Urothelium cell line (cell line): ENCODE measurements at regions not wholly inside any gene's neighbourhood (a gene's known extent, or its start where the extent isn't known, plus 50 kb on each side); places are given as distances from the start of the nearest gene placed in this dataset.

ENCODE experiments used
- DNase-seq: peaks from one replicate; pipeline ENCODE4 v3.0.0; 2011; ENCODE audit warnings: low spot score, mixed read lengths
- FAIRE-seq: peaks from 2 replicates; lab custom pipeline; 2011; peaks lifted over from hg19 to GRCh38; lab: Jason Lieb, UNC

DNA sequence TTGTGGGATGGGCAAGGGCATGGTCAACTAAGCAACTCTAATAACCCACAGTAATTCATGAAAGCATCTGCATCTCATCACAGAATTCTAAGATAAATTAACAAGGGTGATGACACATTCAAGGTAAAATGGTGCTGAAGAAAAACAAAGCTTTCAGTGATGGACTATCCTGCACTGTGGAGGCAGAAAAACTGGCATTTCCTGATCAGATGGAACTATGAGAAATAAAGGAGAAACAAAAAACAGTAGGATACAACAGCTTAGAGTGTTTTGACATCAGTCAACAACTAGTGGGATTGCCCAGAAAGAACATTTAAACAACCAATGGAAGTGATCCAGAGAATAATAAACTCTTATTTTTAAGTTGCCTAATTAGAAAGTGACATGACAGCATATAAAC is 327.0 kb downstream of the KLF5 start:
- no peak for FAIRE-seq
- no peak for DNase-seq

DNA sequence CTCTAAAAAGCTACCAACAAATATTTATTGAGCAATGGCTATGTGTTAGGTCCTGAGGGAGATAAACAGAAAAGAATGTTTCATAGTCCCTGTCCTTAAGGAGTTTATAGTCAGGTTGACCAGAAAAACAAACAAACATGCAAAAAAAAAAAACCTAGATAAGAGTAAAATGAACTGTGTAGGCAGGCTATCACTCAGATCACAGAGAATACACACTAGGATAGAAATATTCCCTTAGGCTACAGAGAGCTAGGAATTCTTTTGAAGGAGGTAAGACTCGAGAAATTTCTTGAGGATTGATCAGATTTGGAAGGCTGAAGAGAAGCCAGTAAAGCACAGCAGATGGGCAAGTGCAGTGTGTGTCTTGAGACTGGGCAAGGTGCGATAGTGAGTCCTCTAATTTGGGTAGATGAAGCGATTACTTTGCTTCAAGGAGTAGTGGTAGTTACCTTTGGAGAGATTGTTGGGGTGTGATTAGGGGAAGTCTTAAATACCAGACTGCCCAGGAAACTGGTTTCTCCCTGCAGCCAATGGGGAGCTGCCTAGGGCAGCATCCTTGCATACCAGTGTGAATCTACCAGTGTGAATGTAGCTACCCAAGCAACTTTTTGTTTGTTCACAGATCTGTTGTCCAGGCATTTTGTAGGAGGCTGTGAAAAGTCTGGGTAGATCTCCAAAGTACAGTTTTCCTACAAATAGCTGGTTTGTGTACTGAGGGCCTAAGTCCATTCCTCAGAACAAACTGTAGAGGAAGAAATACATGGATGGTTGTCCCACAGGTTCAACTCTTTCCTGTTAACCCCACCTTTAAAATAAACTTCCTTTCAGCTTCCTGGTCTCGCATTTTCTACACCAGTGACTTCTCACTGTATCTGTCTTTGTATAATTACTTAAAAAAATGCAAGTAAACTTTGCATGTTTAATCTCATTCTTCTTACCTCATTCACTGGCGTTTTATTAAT is 314.1 kb downstream of the KLF5 start:
- FAIRE-seq: no peak
- no peak for DNase-seq

DNA sequence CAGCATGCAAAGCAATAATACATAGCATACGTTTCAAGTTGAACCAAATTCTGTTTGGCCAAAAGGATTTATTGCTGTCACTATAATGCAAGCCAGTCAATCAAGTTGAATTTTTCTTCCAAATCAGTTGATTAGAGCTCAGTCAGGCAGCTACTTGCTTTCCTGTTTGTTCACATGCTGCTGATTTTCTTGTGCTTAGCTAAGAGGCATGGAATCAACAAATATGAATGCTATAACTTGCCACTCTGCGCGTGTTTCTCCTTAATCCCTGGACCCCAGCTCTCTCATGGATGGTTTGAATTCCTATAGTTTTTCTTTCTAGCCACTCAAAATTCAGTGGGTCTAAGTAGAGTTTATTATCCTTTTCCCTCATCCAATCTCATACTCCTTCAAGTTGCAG is 311.3 kb downstream of the KLF5 start:
- DNase-seq (no peak), FAIRE-seq (no peak)

DNA sequence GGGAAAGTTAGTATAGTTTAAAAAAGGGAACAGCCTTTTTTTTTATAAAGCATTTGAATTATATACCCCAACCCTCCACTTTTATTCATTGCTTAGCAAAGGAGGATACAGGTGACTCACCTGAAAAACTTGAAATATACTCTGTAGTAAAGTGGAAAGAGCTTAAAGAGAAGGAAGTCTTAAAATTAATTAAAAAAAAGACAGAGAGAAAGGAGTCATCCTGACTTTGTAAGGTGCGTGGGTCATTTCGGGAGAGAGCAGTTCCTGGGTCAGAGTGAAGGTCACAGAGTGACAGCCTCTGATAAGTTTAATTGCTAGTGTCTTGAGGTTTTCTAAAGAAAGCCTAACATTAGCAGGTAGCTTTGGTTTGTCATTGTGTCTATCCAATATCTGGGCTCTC is 310.3 kb downstream of the KLF5 start:
- FAIRE-seq: no peak
- DNase-seq: no peak

DNA sequence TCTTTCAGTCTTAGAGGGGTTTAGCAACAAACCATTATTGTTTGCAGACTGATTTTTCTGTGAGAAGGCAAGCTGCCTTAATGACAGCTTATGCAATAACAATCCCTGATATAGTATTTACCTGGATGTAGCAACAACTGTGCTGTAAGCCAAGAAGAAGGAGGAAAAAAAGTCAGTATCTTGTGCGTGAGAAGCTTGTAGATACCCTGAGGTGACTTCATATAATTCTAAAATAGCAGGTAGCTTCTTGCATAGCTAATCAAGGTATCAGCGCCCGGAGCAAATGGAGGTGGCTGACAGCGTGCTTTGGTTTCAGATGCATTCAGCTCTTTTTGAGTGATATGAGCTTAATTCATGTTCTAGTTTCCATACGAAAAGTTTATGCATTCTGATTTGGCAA is 309.8 kb downstream of the KLF5 start:
- FAIRE-seq: no peak

DNA sequence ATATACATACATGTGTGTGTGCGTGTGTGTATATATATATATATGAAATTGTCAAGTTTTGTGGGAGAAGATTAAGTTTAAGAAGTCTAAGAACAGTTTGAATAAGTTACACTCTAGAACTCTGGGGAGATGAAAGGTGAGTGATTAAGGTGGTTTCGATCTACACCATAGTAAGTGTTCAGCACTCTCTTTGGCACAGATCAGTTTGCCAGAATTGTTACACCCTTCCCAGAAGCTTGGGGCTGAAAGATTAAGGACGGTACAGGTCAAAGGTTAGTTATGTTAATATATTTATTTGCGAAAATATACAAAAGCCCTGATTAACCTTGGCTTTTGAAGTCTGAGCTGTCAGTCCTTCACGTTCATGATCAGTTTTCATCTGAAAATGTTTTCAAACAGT is 309.1 kb downstream of the KLF5 start:
- no peak for DNase-seq
- no peak for FAIRE-seq

More for the DNA sequence above, 309.8 kb downstream of the KLF5 start:
- DNase-seq: no peak

DNA sequence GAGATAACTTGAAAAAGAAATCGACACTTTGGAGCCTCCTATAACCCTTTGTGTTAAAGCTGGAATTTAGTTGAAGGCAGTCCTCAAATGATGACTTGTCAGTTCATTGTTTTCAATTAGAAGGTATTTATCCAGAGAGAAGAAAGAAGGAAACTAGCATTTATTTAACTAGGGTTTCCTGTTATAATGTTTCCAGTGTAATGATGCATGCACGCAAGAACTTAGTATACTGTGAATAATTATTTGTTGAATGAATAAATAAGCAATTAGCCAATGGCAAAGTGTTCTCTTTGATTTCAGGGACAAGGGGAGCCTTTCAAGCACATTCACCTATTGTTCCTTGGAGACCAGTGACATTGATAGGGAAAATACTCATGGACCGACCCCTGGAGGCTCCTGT is 307.4 kb downstream of the KLF5 start:
- no peak for FAIRE-seq
- DNase-seq: no peak

DNA sequence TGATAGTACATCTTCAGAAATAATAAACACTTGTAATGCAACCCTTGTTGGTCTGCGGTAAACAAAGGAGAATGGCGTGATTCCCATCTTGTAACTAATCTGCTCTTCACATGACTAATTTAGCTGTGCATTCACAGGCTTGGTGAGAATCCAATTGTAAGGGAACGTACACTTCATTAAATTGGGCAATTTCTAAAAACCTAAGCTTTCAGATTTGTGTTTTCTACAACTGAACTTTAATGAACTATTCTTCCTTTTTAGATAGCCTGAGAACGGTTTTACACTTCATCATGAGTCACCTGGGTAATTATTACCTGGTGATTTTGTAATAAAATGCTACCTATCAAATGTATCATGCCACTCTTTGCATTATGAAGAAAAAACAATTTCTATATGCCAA is 306.9 kb downstream of the KLF5 start:
- FAIRE-seq: no peak
- no peak for DNase-seq

DNA sequence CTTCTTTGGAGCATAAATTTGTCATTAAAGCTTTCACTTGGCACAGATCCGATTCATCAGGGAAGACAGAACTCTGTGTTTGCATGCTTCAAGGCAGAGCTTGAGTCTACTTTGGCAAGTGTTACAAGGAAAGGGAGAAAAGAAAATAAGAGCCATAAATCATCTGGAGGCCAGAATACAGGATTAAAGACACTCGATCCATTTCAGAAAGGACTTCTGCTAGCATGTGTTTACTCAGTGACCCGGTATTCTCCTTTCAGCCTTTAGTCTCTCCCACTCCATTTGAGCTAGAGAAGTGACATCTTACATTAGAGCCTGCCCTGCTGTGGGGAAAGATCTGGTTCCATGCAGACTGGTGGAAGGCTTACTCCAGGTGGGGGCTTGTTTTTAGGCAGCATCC is 306.4 kb downstream of the KLF5 start:
- DNase-seq: no peak

DNA sequence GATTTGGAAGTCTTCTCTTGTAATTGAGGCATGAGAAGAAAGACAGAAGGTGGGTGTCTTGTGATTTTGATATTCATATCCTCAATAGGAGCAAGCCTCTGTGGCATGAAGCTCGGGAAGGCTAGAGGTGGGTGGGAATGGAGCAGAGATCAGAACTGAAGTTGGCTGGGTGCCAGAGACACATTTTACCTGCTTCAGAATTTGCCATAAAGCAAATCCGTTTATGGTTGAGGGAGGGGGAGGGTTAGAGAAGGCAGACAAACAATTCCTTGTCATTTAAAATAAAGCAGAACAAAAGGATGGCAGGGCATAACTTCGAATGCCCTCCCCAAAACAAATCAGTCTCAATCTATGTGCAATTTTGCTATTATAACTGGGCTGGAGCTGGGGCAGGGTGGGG is 305.9 kb downstream of the KLF5 start:
- FAIRE-seq (no peak), DNase-seq (no peak)

More for the DNA sequence above, 306.4 kb downstream of the KLF5 start:
- no peak for FAIRE-seq

DNA sequence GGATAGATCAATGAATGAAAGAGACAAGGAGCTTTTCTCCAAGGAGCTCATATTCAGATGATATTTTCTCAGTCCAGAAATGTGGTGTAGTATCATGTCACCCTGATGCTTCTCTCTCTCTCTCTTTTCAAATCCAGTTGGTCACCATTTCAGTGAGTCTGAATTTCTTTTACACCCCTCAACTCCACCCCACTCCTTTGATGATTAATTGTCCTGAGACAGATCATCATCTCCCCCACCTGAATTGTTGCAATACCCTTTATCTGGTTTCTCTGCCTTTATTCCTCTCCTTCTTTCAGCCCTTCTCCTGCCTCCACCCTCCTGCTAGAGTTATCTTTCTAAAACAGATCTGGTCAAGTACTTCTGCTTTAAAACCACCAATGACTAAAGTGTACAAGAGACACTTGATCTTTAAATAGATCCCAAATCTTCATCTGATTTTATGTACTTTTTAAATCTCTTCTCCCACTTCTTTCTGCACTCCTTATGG is 299.8 kb downstream of the KLF5 start:
- DNase-seq (no peak), FAIRE-seq (no peak)

DNA sequence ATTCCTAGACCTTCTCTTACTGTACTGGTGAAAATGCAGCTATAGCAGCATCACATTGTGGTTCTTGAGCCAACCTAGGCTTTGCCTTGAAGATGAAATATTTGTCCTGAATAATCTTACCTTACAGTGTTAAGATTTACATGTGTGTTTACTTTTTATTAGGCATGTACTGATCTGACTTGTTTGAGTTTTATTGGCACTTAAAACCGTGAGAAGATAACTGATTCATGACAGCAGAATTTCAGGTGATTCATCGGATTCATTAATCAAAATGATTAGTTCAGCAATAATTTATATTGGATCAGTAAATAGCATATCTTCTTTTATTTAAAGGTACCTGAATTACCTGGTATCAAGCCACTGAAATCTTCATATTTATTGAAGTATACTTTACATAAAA is 296.3 kb downstream of the KLF5 start:
- FAIRE-seq: no peak
- no peak for DNase-seq

DNA sequence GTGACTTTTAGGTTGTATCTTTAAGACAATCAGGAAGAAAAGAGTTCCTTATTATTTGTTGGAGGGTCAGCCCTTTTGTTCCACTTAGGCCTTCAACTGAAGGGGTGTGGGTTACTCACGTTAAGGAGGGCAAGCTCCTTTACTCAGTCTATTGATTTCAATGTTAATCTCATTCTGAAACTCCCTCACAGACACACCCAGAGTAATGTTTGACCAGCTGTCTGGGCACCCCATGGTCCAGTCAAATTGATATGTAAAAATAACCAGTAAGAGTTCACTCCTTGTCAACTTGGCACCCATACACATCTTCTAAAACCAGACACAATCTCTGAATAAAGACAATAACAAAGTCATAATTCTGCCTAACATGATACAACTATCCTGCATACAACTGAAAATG is 292.9 kb downstream of the KLF5 start:
- DNase-seq (no peak), FAIRE-seq (no peak)

DNA sequence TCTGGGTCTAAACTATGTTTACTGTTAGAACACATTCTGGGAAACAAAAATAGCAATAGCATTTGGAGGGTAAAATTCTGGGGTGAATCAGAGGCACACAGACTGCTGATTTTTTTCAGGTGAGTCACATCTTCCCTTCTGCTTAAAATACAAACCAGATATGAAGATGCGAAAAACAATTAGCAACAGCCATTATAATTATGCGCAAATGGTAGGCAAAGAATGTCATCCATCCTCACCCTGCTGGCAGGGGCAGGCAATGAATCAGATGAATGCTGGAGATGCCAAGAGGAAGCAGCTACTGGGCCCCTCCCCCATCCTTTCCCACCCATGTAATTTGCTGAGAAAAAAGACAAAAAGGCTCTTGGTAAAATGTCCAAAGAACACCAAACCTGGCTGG is 282.9 kb downstream of the KLF5 start:
- no peak for FAIRE-seq
- DNase-seq: peak; percentile 37

DNA sequence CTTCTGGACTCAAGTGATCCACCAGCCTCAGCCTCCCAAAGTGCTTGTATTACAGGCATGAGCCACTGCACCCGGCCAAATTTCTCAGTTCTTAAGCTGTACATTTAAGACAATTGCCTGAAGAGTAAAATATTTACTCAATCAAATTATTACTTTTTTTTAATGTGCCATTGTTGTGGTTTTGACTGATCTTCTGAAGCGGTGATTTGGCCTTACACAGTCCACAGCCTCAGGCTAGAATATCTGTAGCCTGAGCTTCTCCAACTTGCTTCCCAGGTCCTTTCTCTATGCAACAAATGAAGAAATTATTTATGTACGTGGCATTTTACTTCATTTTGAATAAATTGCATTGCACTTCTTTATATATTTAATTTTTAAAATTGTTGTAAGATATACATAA is 281.3 kb downstream of the KLF5 start:
- no peak for FAIRE-seq

DNA sequence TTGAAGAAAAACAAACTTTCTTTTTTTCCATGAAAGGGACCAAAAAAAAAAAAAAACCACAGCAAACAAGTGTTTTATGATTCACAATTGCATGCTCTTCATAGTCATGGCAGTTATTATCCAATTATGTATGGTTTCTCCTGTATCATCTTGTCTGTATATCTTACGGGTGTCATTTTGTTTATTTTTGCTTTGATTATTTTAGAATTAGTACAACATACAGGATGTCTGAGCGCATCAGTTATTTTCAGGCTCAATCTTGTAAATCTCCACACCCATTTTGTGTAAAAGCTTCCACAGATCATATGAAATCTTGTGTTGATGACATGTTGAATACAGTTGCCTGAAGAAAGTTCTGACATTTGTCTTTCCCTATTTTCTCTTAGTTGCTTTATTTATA is 280.3 kb downstream of the KLF5 start:
- DNase-seq: no peak
- FAIRE-seq: no peak

More for the DNA sequence above, 281.3 kb downstream of the KLF5 start:
- DNase-seq: no peak

DNA sequence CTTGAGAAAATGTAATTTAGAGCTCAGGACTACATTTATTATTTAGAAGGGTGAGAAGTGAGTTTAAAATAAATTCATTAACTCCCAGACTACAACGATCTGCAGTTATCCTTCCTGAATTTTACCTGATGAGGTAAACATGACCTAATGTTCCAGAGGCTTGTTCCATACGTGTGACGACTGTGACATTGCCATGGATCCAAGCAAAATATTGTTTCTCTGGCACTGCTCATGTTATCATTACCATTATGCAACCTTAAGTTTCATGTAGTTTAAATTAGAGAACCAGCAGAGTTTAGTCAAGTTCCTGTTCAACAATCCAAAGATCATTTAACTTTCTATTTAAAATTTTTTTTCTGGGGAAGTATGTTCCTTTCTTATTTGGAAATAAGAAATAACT is 279.6 kb downstream of the KLF5 start:
- DNase-seq (no peak), FAIRE-seq (no peak)

DNA sequence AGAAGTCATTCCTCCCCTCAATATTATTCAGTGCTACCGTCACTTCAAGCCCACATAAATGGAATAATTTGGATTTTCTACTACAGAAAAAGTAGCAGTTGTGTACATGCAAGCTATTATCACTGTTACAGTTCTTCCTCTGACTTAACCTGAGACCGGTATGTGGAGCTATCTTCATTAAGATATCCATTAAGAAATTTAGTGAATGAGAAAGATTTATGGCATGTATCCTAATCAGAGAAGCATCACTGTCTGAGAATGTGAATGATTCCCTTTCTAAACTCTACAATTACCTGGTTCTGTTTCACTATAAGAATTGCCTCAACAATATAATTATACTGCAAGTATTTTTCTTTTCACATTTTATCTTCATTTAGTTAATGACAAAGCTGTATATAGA is 278.7 kb downstream of the KLF5 start:
- FAIRE-seq (no peak), DNase-seq (no peak)

DNA sequence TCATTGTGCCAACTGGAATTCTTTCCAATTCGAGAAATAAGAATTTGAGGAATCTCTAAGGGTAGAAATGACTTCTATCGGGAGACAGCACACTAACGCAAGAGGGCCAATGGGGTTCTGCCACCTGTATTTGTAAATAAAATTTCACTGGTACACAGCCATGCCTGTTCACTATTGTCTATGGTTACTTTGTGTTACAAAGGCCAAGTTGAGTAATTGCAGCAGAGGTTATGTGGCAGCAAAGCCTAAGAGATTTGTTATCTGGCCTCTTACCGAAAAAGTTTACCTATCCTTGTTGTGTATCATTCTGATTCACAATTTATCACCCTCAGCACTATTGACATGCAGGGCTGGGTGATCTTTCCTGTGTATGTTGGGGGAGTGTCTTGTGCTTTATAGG is 278.0 kb downstream of the KLF5 start:
- DNase-seq (no peak), FAIRE-seq (no peak)

DNA sequence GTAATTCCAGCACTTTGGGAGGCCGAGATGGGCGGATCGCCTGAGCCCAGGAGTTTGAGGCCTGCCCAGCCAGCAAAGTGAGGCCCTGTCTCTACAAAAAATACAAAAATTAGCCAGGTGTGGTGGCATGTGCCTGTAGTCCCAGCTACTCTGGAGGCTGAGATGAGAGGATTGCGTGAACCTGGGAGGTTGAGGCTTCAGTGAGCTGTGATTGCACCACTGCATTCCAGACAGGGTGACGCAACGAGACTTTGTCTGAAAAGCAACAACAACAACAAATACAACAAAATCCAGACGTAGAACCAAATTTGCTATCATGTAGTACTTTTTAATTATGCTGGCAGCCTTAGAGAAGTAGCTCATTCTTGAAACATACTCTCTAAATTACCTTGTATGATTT is 277.1 kb downstream of the KLF5 start:
- FAIRE-seq (no peak), DNase-seq (no peak)

DNA sequence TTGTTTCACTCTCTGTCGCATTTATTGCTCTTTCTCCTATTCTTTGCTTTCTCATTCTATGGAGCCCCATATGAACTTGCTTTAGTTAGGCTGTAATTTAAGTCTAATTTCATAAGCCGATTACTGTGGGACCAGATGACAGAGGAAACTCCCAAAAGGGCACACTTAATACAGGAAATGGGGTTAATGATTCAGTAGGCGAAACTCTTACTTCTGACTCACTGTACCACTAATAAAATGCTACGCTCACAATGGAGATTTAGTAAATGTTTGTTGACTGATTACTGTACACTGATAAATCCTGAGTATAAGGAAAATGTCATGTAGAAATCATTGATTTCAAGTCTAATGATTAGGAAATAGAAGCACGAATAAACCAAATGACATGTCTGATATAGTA is 276.4 kb downstream of the KLF5 start:
- DNase-seq (peak; percentile 12), FAIRE-seq (no peak)

DNA sequence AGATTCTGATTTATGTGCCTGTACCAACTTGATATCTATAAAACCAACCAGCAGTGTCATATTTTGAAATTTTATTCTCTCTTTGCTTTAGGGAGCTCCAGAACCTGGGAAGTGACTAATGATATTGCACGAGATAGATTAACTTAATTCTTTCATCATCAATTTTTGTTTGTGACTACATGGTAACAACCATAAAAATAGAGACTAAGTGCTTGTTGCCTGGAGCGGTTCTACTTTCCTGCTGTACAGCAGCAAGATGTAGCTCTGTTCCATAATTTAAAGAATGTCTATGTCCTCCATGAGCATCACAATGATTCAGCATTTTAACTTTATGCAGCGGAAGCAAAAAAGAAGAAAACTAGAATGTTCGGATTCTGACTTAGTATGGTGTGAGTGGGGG is 275.6 kb downstream of the KLF5 start:
- DNase-seq (no peak), FAIRE-seq (no peak)

DNA sequence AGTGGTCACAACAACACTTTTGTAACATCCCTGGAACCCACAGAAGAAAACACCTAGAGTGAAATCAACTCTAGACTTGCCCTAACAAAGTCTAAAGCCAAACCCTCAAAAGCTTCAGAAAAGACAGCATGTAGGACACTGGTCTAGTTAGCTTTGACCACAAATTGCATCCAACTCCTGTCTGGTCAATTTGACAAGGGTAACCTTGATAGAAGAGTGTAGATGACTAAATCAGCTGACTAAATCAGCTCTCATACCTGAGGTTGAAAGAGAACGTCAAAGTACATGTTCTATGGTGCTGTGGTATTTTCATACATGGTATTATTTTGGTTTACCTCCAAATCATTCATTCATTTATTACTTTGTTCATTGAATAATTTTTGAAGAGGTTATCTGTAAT is 272.8 kb downstream of the KLF5 start:
- DNase-seq (no peak), FAIRE-seq (no peak)
